A549 (cell line): ENCODE measurements at regions not wholly inside any gene's neighbourhood (a gene's known extent, or its start where the extent isn't known, plus 50 kb on each side); places are given as distances from the start of the nearest gene placed in this dataset.

ENCODE experiments used
- ATAC-seq, 2 experiments: fragments of 200-7000 bp in 1 of 2; fragments of >200 bp in 1 of 2; cut with Nextera tagmentation in 1 of 2; cut with Tn5 transposase in 1 of 2; 3 replicates each; pipeline versions ENCODE4 v1.8.0 to v1.9.1; 2018 to 2020; ENCODE audit warnings: mild to moderate bottlenecking in 1 of 2, moderate library complexity in 1 of 2
- CTCF ChIA-PET: fragments of 300-600 bp; sonication (Branson Sonifier 250); formaldehyde crosslinking; extraction: SDS; loops from one replicate; lab custom pipeline; 2021; ENCODE audit warnings: antibody characterized with exemption, inconsistent platforms; lab: Yijun Ruan, JAX
- POLR2A ChIA-PET: fragments of 350-600 bp; formaldehyde crosslinking; extraction: SDS; loops from one replicate; lab custom pipeline; 2021; ENCODE audit warnings: antibody characterized with exemption, inconsistent platforms; lab: Yijun Ruan, JAX
- DNase-seq, 2 experiments: peaks; one replicate each; pipeline versions ENCODE4 v3.0.0 to v3.0.0-alpha.2; 2011 to 2016; ENCODE audit warnings: low read depth in 1 of 2, low spot score in 1 of 2
- FAIRE-seq: peaks from 2 replicates; lab custom pipeline; 2011; peaks lifted over from hg19 to GRCh38; lab: Jason Lieb, UNC
- H3K27ac ChIP-seq, 2 experiments: fragments of >200 bp; sonication (Bioruptor Twin); formaldehyde crosslinking; 3 replicates each; pipeline ENCODE4 v1.5.1; 2016 to 2017
- H3K4me1 ChIP-seq: fragments of >200 bp; sonication (Bioruptor Twin); formaldehyde crosslinking; 3 replicates; pipeline ENCODE4 v1.6.1; 2016
- H3K4me2 ChIP-seq: fragments of >200 bp; sonication (Bioruptor Twin); formaldehyde crosslinking; 3 replicates; pipeline ENCODE4 v1.6.1; 2016
- H3K4me3 ChIP-seq: fragments of >200 bp; sonication (Bioruptor Twin); formaldehyde crosslinking; 3 replicates; pipeline ENCODE4 v1.5.1; 2016
- H3K9me3 ChIP-seq: fragments of >200 bp; sonication (Bioruptor Twin); formaldehyde crosslinking; 3 replicates; pipeline ENCODE4 v1.6.1; 2016
- CEBPB ChIP-seq, 2 experiments: fragments of >200 bp in 1 of 2; sonication (Bioruptor Twin) in 1 of 2; formaldehyde crosslinking in 1 of 2; IDR thresholded peaks; 2 replicates each; pipeline ENCODE4 v1.6.1; 2012 to 2016
- CHD2 ChIP-seq: fragments of 150-350 bp; IDR thresholded peaks from 2 replicates; pipeline ENCODE4 v1.6.1; 2014; ENCODE audit warnings: low read length; ENCODE audit not compliant: partially characterized antibody
- EHF ChIP-seq: fragments of 250-450 bp; sonication (Bioruptor Pico); IDR thresholded peaks from 2 replicates; pipeline ENCODE4 v1.5.0; 2020; ENCODE audit warnings: mild to moderate bottlenecking
- ESRRA ChIP-seq: fragments of 150-350 bp; IDR thresholded peaks from 2 replicates; pipeline ENCODE4 v1.6.1; 2014; ENCODE audit warnings: mild to moderate bottlenecking, low read length, borderline replicate concordance
- FOXS1 ChIP-seq: fragments of 250-450 bp; sonication (Bioruptor Pico); IDR thresholded peaks from 2 replicates; pipeline ENCODE4 v1.5.0; 2020; ENCODE audit warnings: mild to moderate bottlenecking, moderate library complexity
- GATA3 ChIP-seq: IDR thresholded peaks from 2 replicates; pipeline ENCODE4 v1.6.1; 2012; ENCODE audit warnings: borderline replicate concordance
- HES2 ChIP-seq: fragments of >200 bp; sonication (Bioruptor Twin); formaldehyde crosslinking; IDR thresholded peaks from 2 replicates; pipeline ENCODE4 v1.6.1; 2016
- HEYL ChIP-seq: fragments of 250-450 bp; sonication (Bioruptor Pico); IDR thresholded peaks from 2 replicates; pipeline ENCODE4 v1.8.0; 2021; ENCODE audit warnings: mild to moderate bottlenecking, moderate library complexity
- HOXB13 ChIP-seq: fragments of 250-450 bp; sonication (Bioruptor Pico); IDR thresholded peaks from 2 replicates; pipeline ENCODE4 v1.5.0; 2020; ENCODE audit warnings: low read depth, mild to moderate bottlenecking, moderate library complexity
- KDM1A ChIP-seq: fragments of 200-600 bp; sonication (generic); IDR thresholded peaks from 2 replicates; pipeline ENCODE4 v1.6.1; 2016; ENCODE audit warnings: low read depth, mild to moderate bottlenecking
- KDM5A ChIP-seq: fragments of 200-600 bp; sonication (generic); IDR thresholded peaks from 2 replicates; pipeline ENCODE4 v1.6.1; 2016; ENCODE audit warnings: antibody characterized with exemption, mild to moderate bottlenecking
- MYC ChIP-seq: IDR thresholded peaks from 2 replicates; pipeline ENCODE4 v1.6.1; 2012; ENCODE audit warnings: mild to moderate bottlenecking, inconsistent platforms, low read length, improper control_type of control experiment, borderline replicate concordance
- NFE2L2 ChIP-seq: fragments of 150-350 bp; conservative IDR thresholded peaks from 2 replicates; pipeline ENCODE4 v1.6.1; 2014; ENCODE audit warnings: low read length
- NPAS2 ChIP-seq: fragments of 250-450 bp; sonication (Bioruptor Pico); IDR thresholded peaks from 2 replicates; pipeline ENCODE4 v1.8.0; 2022; ENCODE audit warnings: mild to moderate bottlenecking, moderate library complexity, borderline replicate concordance
- PBX3 ChIP-seq: IDR thresholded peaks from 2 replicates; pipeline ENCODE4 v1.6.1; 2012
- POLR2A ChIP-seq: IDR thresholded peaks from 2 replicates; pipeline ENCODE4 v1.6.1; 2012; ENCODE audit warnings: mild to moderate bottlenecking, low read length
- POLR2AphosphoS2 ChIP-seq: conservative IDR thresholded peaks from 2 replicates; pipeline ENCODE4 v1.6.1; 2012; ENCODE audit warnings: low read length, improper control_type of control experiment, inconsistent platforms
- RAD21 ChIP-seq, 2 experiments: fragments of >200 bp in 1 of 2; sonication (Bioruptor Twin) in 1 of 2; formaldehyde crosslinking in 1 of 2; IDR thresholded peaks in 1 of 2; conservative IDR thresholded peaks in 1 of 2; 2 replicates in 1 of 2; 3 replicates in 1 of 2; pipeline ENCODE4 v1.6.1; 2012 to 2018; ENCODE audit warnings: inconsistent platforms in 1 of 2
- RNF2 ChIP-seq: fragments of 200-600 bp; sonication (generic); IDR thresholded peaks from 2 replicates; pipeline ENCODE4 v1.6.1; 2016; ENCODE audit warnings: low read depth, mild to moderate bottlenecking, antibody characterized with exemption, moderate library complexity, borderline replicate concordance
- SREBF2 ChIP-seq: fragments of 450-650 bp; IDR thresholded peaks from 2 replicates; pipeline ENCODE4 v1.6.1; 2014; ENCODE audit warnings: mild to moderate bottlenecking, moderate library complexity
- USF2 ChIP-seq: fragments of 450-650 bp; IDR thresholded peaks from 2 replicates; pipeline ENCODE4 v1.6.1; 2014; ENCODE audit warnings: antibody characterized with exemption
- WGBS: methylation state at CpG from one replicate; pipeline ENCODE4 v1.1.6; 2017; ENCODE audit errors: missing lambda C conversion rate; 5-methylcytosine and 5-hydroxymethylcytosine counted together
- TF ChIP-seq, protein P1 (sequence below): fragments of 250-450 bp; sonication (Bioruptor Pico); IDR thresholded peaks from 2 replicates; pipeline ENCODE4 v1.5.0; 2020; ENCODE audit warnings: low read depth, mild to moderate bottlenecking, moderate library complexity
- TF ChIP-seq, protein P2 (sequence below): fragments of >200 bp; sonication (Bioruptor Twin); formaldehyde crosslinking; IDR thresholded peaks from 3 replicates; pipeline ENCODE4 v1.6.1; 2016

- 47% methylated on average over 5 of the region's 6 CpGs for WGBS
- FAIRE-seq (no peak), DNase-seq (no peak), ATAC-seq (no peak)
- ChIA-PET POLR2A (no interaction called here), CTCF (no interaction called here)
- Histone ChIP-seq H3K4me3 (no peak overlapping the region), H3K9me3 (no peaks in the 10 kb centered on the region), H3K4me2 (no peak overlapping the region), H3K4me1 (no peaks in the 10 kb centered on the region), H3K27ac (no peak overlapping the region)
- no peak for TF ChIP-seq NPAS2
- no peak for TF ChIP-seq USF2
- no peak for TF ChIP-seq GATA3
- TF ChIP-seq, protein P1, sequence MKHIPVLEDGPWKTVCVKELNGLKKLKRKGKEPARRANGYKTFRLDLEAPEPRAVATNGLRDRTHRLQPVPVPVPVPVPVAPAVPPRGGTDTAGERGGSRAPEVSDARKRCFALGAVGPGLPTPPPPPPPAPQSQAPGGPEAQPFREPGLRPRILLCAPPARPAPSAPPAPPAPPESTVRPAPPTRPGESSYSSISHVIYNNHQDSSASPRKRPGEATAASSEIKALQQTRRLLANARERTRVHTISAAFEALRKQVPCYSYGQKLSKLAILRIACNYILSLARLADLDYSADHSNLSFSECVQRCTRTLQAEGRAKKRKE: no peak
- no peak for TF ChIP-seq POLR2A
- TF ChIP-seq ESRRA: no peak
- TF ChIP-seq HOXB13: no peak
- TF ChIP-seq FOXS1: no peak
- TF ChIP-seq SREBF2: no peak
- TF ChIP-seq, protein P2, sequence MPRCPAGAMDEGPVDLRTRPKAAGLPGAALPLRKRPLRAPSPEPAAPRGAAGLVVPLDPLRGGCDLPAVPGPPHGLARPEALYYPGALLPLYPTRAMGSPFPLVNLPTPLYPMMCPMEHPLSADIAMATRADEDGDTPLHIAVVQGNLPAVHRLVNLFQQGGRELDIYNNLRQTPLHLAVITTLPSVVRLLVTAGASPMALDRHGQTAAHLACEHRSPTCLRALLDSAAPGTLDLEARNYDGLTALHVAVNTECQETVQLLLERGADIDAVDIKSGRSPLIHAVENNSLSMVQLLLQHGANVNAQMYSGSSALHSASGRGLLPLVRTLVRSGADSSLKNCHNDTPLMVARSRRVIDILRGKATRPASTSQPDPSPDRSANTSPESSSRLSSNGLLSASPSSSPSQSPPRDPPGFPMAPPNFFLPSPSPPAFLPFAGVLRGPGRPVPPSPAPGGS: no peak
Measured at GRCh38 chr18:73535189-73535588, 612.4 kb downstream of the FBXO15 start.

DNA sequence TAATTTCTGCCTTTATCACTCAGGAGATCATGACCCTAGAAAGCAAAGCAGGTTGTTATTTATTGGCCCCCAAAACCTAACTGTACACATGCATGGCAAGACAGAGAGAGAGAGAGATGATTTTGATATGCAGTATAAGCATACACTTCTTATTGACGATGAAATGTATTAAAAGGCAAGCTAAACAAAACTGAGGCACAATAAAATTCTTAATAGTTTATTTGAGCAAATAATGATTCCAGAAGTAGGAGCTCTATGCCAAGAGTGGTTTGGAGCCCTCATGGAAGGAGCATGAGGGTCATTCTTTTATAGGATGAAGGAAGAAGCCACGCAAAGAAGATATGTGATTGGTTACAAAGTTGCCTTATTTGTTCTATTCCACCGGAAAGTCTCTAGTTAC lies 616.0 kb downstream of the FBXO15 start:
- Histone ChIP-seq H3K9me3 (no peaks in the 10 kb centered on the region), H3K27ac (no peak overlapping the region), H3K4me3 (no peak overlapping the region)
- POLR2A ChIA-PET: no interaction called here
- no peak for TF ChIP-seq MYC
- TF ChIP-seq HES2: no peak
- no peak for TF ChIP-seq PBX3
- TF ChIP-seq RAD21 (conservative IDR thresholded peaks at IDR 0.05 in 1 of 2, IDR thresholded peaks at IDR 0.05 in 1 of 2): no peak
- TF ChIP-seq, protein P1: no peak
- no peak for TF ChIP-seq NFE2L2
- TF ChIP-seq POLR2A: no peak
- no peak for TF ChIP-seq NPAS2
- TF ChIP-seq KDM5A: no peak
- no peak for TF ChIP-seq POLR2AphosphoS2
- no peak for TF ChIP-seq HEYL (CRISPR knock-in tag)
- TF ChIP-seq, all 56 proteins: peak for 0
- CTCF ChIA-PET: no interaction called here
- FAIRE-seq (no peak), DNase-seq (no peak), ATAC-seq (no peak)
- H3K4me2 ChIP-seq: no peak overlapping the region
- no peaks in the 10 kb centered on the region for H3K4me1 ChIP-seq
- 89% methylated on average over 3 of the region's 3 CpGs for WGBS

GRCh38 chr18:73528066-73528465 lies 619.6 kb downstream of the FBXO15 start:
- H3K9me3 ChIP-seq: no peaks in the 10 kb centered on the region
- TF ChIP-seq, protein P1: no peak
- TF ChIP-seq CHD2 (no peak), KDM1A (no peak), EHF (CRISPR knock-in tag) (no peak), KDM5A (no peak), HEYL (CRISPR knock-in tag) (no peak), GATA3 (no peak), RNF2 (no peak), CEBPB (IDR thresholded peaks at IDR 0.05) (no peak)
- no peak for DNase-seq
- H3K27ac ChIP-seq: no peak overlapping the region
- no peak overlapping the region for H3K4me2 ChIP-seq
- H3K4me1 ChIP-seq: no peaks in the 10 kb centered on the region
- ChIA-PET POLR2A (no interaction called here), CTCF (no interaction called here)
- H3K4me3 ChIP-seq: no peak overlapping the region
- FAIRE-seq: no peak
- 68% methylated on average over 7 of the region's 7 CpGs for WGBS
- no peak for ATAC-seq
